UCSD-AML1 (cell line): ENCODE measurements at regions not wholly inside any gene's neighbourhood (a gene's known extent, or its start where the extent isn't known, plus 50 kb on each side); places are given as distances from the start of the nearest gene placed in this dataset.
"Not testable (repeated sequence)": the region's sequence is repeated elsewhere in the genome, so short reads cannot be mapped to it uniquely, and the experiment has no call there.

Source experiments
- DNase-seq: peaks from one replicate; lab custom pipeline; 2025; ENCODE audit not compliant: unreplicated experiment; lab: John Stamatoyannopoulos, UW

- no peak for DNase-seq
Measured at GRCh38 chr5:113652161-113652560, 138.7 kb downstream of the YTHDC2 start.

DNA sequence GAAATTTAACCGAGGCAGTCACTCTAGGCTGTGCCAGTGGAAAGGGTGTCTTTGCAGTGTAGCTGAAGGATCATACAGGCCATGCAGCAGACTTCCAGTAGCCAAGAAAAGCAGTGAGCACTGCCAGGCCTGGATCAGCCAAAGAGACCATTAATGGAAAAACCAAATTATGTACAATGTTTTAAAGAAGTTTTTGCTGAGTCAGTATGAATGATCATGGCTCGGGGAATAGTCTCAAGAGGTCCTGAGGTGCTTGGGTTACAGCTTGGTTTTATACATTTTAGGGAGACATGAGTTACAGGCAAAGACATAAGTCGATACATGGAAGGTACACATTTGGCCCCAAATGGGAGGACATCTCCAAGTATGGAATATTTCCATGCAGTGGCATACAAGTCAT is 141.3 kb downstream of the YTHDC2 start:
- DNase-seq = no peak

DNA sequence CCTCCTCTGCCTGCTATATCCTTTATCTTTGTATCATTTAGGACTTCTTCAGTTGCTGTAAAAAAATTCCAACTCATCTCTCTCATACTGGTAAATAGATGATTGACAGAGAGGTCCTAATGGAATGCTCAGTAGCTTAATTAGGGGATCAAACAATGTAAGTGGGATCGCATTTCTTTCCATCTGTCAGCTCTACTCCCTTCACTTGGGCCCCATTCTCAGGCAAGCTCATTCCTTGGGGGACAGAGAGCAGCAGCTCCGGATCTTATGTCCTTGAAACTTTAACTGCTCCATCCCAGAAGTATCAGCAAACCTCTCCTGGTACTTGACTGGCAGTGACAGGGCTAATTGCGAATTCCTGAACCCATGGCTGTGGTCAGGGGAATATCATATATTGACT is 146.7 kb downstream of the YTHDC2 start:
- DNase-seq = no peak

DNA sequence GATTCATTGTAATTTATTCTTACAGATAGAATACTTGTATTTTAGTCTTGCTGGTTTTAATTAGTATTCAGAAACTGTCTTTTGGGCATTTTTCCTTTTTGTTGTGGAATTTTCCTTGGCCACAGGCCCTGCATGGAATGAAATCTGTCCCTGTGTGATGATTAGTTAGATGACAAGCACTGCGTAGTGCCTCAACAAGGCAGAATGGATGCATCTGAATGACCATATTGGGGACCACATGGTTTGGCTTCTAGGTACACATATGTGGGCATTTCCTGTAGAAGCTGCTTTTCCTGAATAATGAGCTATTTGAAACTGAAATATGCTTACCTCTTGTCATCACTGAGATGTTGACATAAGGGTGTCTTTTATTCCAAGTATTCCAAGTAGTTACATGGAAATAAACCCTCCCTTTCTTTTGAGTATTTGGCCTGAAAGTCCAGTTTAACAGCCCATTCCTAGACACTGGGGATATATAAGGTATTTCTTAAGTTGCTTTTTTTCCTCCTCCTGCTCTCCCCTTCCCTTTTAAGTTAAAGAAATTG is 147.3 kb downstream of the YTHDC2 start:
- no peak for DNase-seq

- peak; percentile 33 for DNase-seq
Measured at GRCh38 chr5:113663879-113664541, 150.5 kb downstream of the YTHDC2 start.

DNA sequence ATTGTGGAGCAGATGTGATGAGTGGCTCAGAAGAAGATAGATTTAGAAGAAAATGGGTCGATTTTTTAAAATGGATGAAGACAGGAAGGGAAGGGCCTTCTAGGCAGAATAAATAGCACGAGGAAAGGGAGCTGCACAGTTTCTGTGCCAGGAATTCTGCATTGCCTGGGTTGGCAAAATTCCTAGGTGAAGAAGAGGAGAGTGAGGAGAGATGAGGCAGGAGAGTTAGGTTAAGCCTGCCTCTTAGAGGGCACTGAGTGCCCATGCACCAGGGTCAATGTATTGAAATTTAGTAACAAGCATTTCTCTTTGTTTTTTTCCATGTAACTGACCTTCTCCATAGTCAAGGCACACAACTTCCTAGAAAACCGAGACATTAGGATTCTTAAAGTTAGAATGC is 159.5 kb downstream of the YTHDC2 start:
- DNase-seq = no peak

- no peak for DNase-seq
Measured at GRCh38 chr5:113675166-113675565, 161.7 kb downstream of the YTHDC2 start.

DNA sequence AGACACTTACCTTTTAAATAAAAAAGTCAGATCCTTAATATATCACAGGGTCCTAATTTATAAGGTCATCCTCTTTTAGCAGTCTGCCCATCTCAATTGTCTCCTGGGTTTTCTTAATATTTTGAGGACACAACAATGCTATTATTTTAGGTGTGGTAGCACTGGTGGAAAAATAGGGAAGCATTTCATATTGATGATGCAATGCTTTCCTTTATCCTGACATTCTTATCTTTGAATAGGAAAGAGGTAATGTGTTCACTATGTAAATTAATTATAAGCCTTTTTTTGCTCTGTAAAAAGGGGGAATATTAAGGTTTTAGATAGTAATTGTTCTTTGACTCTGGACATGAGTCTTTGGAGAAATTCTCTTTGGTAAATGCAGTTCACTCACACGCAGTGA is 164.7 kb downstream of the YTHDC2 start:
- no peak for DNase-seq

GRCh38 chr5:113678924-113679575 is 165.6 kb downstream of the YTHDC2 start:
- no peak for DNase-seq

- DNase-seq = no peak
Measured at GRCh38 chr5:113680534-113680933, 167.0 kb downstream of the YTHDC2 start.

GRCh38 chr5:113682497-113683136 is 169.1 kb downstream of the YTHDC2 start:
- no peak for DNase-seq

DNA sequence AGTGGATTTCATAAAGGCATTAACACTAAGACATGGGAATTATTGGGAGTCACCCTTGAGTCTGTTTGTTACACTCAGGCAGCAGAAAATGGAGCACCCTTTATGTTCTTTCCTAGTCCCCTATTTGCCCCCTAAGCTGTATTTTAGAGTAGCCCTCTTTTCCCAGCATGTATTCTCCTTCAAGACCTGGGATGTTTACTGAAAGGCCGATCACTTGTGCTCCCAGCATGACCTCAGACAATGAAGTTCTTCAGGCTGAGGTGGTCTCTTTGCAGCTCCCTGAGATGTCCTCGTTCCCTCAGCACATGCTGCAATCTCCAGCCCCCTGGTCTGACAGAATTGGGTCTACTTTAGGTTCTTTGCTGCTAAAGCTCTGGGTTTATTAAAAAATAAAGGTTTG is 169.7 kb downstream of the YTHDC2 start:
- DNase-seq = no peak

GRCh38 chr5:113686599-113686998 is 173.1 kb downstream of the YTHDC2 start:
- DNase-seq = no peak

- DNase-seq = no peak
Measured at GRCh38 chr5:113689647-113690046, 176.2 kb downstream of the YTHDC2 start.

DNA sequence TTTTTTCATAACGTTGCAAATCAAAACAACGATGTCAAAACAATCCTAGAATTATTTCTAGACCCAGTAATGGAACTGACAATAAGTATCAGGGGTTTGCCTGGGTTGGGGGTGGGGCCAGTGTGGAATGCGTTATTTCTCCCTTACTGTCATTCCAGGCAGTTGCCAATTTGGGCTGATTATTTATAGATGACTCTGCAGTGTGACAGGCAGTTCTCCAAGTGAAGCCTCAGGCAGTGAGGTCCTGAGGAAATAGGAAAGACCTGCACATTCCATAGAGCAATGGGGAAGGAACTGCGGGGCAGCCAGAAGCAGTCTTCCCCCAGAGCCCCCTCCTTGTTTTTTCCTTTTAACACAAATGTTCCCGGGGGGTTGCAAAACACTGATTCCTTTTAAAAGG is 179.0 kb downstream of the YTHDC2 start:
- DNase-seq = no peak

DNA sequence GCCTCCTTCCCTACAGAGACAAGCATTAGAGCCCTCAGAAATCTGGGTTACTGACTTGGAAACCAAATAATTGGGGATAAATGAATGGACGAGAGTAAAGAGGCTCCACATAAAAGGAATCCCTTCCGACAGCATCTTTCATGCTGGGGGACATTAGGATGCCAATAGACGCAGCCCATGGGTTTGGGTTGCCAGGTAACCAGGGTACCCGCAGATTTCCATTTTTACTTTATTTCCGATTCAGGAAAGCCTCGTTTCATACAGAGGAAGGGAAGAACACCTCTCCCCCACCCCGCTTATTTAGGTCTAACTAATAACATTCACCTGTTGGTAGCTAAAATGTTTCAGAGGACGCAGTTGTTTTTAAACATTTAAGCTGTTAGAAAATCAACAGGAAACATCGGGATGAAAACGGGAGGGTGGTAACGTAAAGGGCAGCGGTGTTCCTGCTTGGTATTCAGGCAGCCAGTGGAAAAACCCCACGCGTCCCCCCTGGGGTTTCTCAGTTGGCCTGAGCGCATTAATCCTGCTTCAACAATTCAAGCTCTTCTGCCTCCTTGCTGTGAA is 179.5 kb downstream of the YTHDC2 start:
- no peak for DNase-seq

GRCh38 chr5:113693701-113694100 is 180.2 kb downstream of the YTHDC2 start:
- DNase-seq = no peak

GRCh38 chr5:113694576-113694975 is 181.1 kb downstream of the YTHDC2 start:
- DNase-seq = no peak

DNA sequence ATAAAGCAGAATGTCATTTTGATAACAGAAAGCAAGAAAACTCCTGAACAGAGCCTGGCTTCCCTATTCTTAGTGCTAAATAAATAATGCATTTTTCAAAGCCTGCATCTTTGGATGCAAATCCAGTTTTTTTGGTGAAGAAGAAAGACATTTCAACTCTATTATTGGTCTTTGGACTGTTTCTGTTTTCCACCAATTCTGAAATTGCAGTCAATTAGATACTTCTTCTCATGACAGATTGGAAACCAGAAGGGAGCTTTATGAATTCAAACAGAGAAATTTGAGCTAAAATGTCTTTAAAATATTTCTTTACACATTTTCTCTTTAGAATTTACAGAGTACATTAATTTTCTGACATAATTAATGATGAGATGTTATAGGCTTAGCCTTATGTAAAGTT is 189.8 kb downstream of the YTHDC2 start:
- no peak for DNase-seq

DNA sequence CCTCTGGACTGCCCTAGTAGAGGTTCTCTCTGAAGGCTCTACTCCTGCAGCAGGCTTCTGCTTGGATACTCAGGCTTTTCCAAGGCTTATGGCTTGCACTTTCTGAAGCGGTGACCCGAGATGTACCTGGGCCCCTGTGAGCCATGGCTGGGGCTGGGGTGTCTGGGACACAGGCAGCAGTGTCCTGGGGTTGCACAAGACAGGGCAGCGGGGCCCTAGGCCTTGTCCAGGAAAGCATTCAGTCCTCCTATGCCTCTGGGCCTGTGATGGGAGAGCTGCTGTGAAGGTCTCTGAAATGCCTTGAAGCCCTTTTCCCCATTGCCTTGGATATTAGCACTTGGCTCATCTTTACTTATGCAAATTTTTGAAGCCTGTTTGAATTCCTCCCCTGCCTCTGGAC is 192.2 kb downstream of the YTHDC2 start:
- no peak for DNase-seq

DNA sequence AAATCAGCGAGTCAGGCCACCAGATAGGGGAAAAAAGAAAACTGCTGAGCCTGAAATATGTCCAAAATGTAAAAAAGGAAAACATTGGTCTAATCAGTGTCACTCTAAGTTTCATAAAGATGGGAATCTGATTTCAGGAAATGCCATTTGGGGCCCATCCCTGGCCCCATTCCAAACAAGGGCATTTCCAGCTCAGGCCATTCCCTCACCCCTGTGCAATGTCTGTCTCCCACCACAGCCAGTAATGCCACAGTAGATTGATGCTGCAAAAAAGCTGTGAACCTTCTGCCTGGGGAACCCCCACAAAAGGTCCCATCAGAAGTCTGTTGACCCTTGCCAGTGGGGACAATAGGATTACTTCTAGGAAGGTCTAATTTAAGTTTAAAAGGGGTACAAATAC is 199.6 kb downstream of the YTHDC2 start:
- DNase-seq = no peak

DNA sequence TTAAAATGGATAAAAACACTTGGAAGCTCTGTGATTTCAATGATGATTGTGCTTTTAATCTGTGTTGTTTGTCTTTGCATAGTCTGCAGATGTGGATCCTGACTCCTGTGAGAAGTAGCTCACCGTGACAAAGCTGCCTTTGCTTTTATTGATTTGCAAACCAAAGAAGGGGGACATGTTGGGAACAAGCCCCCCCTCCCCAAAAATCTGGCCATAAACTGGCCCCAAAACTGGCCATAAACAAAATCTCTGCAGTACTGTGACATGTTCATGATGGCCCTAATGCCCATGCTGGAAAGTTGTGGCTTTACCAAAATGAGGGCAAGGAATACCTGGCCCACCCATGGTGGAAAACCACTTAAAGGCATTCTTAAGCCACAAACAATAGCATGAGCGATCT is 202.4 kb downstream of the YTHDC2 start:
- not testable (repeated sequence) for DNase-seq
